Keratinocyte (primary cell): ENCODE measurements at regions not wholly inside any gene's neighbourhood (a gene's known extent, or its start where the extent isn't known, plus 50 kb on each side); places are given as distances from the start of the nearest gene placed in this dataset.

Source experiments
- DNase-seq: peaks from one replicate; pipeline ENCODE4 v3.0.0-alpha.2; 2011; ENCODE audit warnings: low read depth, missing footprints, low spot score
- FAIRE-seq: peaks from 2 replicates; lab custom pipeline; 2011; peaks lifted over from hg19 to GRCh38; lab: Jason Lieb, UNC
- H2AFZ ChIP-seq: 2 replicates; pipeline ENCODE4 v1.6.0; 2012; ENCODE audit warnings: low read length, control low read depth, inconsistent platforms; ENCODE audit not compliant: control insufficient read depth
- H3K27ac ChIP-seq: 2 replicates; pipeline ENCODE4 v1.5.1; 2011; ENCODE audit warnings: low read length; ENCODE audit not compliant: control insufficient read depth, insufficient read depth
- H3K27me3 ChIP-seq: 3 replicates; pipeline ENCODE4 v1.6.0; 2011; ENCODE audit warnings: low read length; ENCODE audit not compliant: control insufficient read depth, insufficient read depth; ENCODE audit errors: extremely low read depth
- H3K36me3 ChIP-seq, 2 experiments: 2 replicates in 1 of 2; 3 replicates in 1 of 2; pipeline ENCODE4 v1.5.1; 2011; ENCODE audit warnings: low read length in 2 of 2, mild to moderate bottlenecking in 1 of 2; ENCODE audit not compliant: control insufficient read depth in 2 of 2, insufficient read depth in 2 of 2; ENCODE audit errors: extremely low read depth in 1 of 2
- H3K4me1 ChIP-seq: 3 replicates; pipeline ENCODE4 v1.5.1; 2011; ENCODE audit warnings: low read length; ENCODE audit not compliant: control insufficient read depth, insufficient read depth; ENCODE audit errors: extremely low read depth
- H3K4me2 ChIP-seq: 3 replicates; pipeline ENCODE4 v1.6.0; 2011; ENCODE audit warnings: low read depth, low read length; ENCODE audit not compliant: control insufficient read depth, insufficient read depth; ENCODE audit errors: extremely low read depth
- H3K4me3 ChIP-seq, 3 experiments: fragments of 200-600 bp in 1 of 3; sonication (generic) in 1 of 3; 2 replicates in 2 of 3; 3 replicates in 1 of 3; pipeline ENCODE4 v1.5.1; 2011 to 2016; ENCODE audit warnings: low read length in 3 of 3, mild to moderate bottlenecking in 3 of 3, control low read depth in 2 of 3, inconsistent platforms in 1 of 3, low read depth in 1 of 3, mixed read lengths in 1 of 3, mixed run types in 1 of 3, moderate library complexity in 1 of 3; ENCODE audit not compliant: control insufficient read depth in 2 of 3, insufficient read depth in 2 of 3; ENCODE audit errors: extremely low read depth in 1 of 3
- H3K79me2 ChIP-seq: 2 replicates; pipeline ENCODE4 v1.6.0; 2012; ENCODE audit warnings: low read length; ENCODE audit not compliant: control insufficient read depth, insufficient read depth
- H3K9ac ChIP-seq: 3 replicates; pipeline ENCODE4 v1.6.0; 2011; ENCODE audit warnings: low read length; ENCODE audit not compliant: control insufficient read depth, insufficient read depth; ENCODE audit errors: extremely low read depth
- H3K9me1 ChIP-seq: 3 replicates; pipeline ENCODE4 v1.6.0; 2011; ENCODE audit warnings: low read length; ENCODE audit not compliant: control insufficient read depth, insufficient read depth; ENCODE audit errors: extremely low read depth
- H3K9me3 ChIP-seq: 2 replicates; pipeline ENCODE4 v1.5.1; 2012; ENCODE audit warnings: low read depth, low read length; ENCODE audit not compliant: control insufficient read depth
- H4K20me1 ChIP-seq: 3 replicates; pipeline ENCODE4 v1.6.0; 2011; ENCODE audit warnings: low read length; ENCODE audit not compliant: control insufficient read depth, insufficient read depth; ENCODE audit errors: extremely low read depth
- EZH2 ChIP-seq: IDR thresholded peaks from one replicate; pipeline ENCODE4 v1.6.1; 2012; ENCODE audit warnings: inconsistent platforms, mild to moderate bottlenecking, low read length, moderate library complexity
- dilution Hi-C: fragments of 300-500 bp; cut with MboI; formaldehyde crosslinking; loops from one replicate; pipeline ENCODE4 v1.7.0; 2020; ENCODE audit warnings: low sequenced_read_pairs; ENCODE audit not compliant: extremely low pct_ligation_motif_present
- TF ChIP-seq, protein P1 (sequence below), 3 experiments: IDR thresholded peaks in 1 of 3; conservative IDR thresholded peaks in 1 of 3; optimal IDR thresholded peaks in 1 of 3; 2 replicates in 2 of 3; 3 replicates in 1 of 3; pipeline versions ENCODE3 to v1.5.1; 2011; ENCODE audit warnings: low read length in 3 of 3, mild to moderate bottlenecking in 3 of 3, moderate library complexity in 2 of 3, control low read depth in 1 of 3, inconsistent platforms in 1 of 3; ENCODE audit not compliant: insufficient read depth in 2 of 3; ENCODE audit errors: extremely low read depth in 1 of 3

DNA sequence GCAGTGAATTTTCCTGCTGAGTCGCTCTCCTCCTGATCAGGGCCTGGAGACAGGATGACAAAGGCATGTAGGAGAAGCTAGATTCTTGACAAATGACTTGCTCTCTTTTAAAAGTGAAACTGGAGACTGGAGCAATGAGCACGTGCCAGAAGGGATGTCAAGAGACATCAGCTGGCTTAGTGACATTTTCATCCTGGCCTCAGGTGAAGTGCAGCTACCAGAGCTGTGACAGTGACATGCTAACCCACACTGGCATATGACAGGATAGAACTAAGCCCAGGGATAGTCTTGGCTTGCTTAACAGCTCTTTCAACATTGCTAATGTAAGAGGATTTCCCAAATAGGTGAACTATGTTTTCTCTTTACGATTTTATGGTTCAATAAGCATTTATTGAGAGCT lies 757.5 kb upstream of the DDX18 start:
- no peak overlapping the region for H3K27ac ChIP-seq
- H3K79me2 ChIP-seq: no peaks in the 10 kb centered on the region
- H3K4me1 ChIP-seq: no peaks in the 10 kb centered on the region
- H3K27me3 ChIP-seq: no peaks in the 10 kb centered on the region
- no peaks in the 10 kb centered on the region for H3K36me3 ChIP-seq
- FAIRE-seq: no peak
- H3K4me2 ChIP-seq: no peak overlapping the region
- H4K20me1 ChIP-seq: no peaks in the 10 kb centered on the region
- no peak overlapping the region for H2AFZ ChIP-seq
- dilution Hi-C loops: no loop called here
- no peak overlapping the region for H3K9ac ChIP-seq
- no peak overlapping the region for H3K4me3 ChIP-seq
- H3K9me3 ChIP-seq: no peaks in the 10 kb centered on the region
- DNase-seq: no peak
- TF ChIP-seq, protein P1, sequence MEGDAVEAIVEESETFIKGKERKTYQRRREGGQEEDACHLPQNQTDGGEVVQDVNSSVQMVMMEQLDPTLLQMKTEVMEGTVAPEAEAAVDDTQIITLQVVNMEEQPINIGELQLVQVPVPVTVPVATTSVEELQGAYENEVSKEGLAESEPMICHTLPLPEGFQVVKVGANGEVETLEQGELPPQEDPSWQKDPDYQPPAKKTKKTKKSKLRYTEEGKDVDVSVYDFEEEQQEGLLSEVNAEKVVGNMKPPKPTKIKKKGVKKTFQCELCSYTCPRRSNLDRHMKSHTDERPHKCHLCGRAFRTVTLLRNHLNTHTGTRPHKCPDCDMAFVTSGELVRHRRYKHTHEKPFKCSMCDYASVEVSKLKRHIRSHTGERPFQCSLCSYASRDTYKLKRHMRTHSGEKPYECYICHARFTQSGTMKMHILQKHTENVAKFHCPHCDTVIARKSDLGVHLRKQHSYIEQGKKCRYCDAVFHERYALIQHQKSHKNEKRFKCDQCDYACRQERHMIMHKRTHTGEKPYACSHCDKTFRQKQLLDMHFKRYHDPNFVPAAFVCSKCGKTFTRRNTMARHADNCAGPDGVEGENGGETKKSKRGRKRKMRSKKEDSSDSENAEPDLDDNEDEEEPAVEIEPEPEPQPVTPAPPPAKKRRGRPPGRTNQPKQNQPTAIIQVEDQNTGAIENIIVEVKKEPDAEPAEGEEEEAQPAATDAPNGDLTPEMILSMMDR (optimal IDR thresholded peaks at IDR 0.05 in 1 of 3, IDR thresholded peaks at IDR 0.05 in 1 of 3, conservative IDR thresholded peaks at IDR 0.05 in 1 of 3; ENCODE audit: extremely low read depth in 1 of 3, insufficient read depth in 2 of 3, low read length in 3 of 3): no peak
- TF ChIP-seq EZH2: no peak
- H3K9me1 ChIP-seq: no peaks in the 10 kb centered on the region

DNA sequence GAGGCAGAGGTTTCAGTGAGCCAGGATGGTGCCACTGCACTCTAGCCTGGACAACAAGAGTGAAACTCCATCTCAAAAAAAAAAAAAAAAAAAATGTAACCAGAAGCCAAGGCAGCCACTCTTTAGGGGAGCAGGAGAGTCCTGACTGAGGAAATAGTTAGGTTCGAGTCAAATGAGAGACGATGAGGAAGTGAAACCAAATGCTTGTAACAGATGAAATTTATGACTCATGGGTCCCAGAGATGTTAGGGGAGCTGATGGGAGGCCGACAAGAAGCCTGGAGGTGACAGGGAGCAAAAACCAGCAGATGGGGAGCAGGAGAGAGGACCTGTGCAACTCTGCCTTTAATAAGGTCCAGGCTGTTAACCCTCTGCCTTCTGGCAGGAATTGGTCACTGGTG lies 756.1 kb upstream of the DDX18 start:
- Histone ChIP-seq H3K27ac (no peak overlapping the region), H3K27me3 (no peaks in the 10 kb centered on the region), H4K20me1 (no peaks in the 10 kb centered on the region), H3K9me1 (no peaks in the 10 kb centered on the region), H3K9me3 (no peaks in the 10 kb centered on the region), H3K4me1 (no peaks in the 10 kb centered on the region), H3K79me2 (no peaks in the 10 kb centered on the region), H3K9ac (no peak overlapping the region), H2AFZ (no peak overlapping the region), H3K4me3 (no peak overlapping the region), H3K36me3 (no peaks in the 10 kb centered on the region), H3K4me2 (no peak overlapping the region)
- DNase-seq (no peak), FAIRE-seq (no peak)
- TF ChIP-seq, protein P1 (optimal IDR thresholded peaks at IDR 0.05 in 1 of 3, IDR thresholded peaks at IDR 0.05 in 1 of 3, conservative IDR thresholded peaks at IDR 0.05 in 1 of 3; ENCODE audit: extremely low read depth in 1 of 3, insufficient read depth in 2 of 3, low read length in 3 of 3): no peak
- TF ChIP-seq EZH2: no peak
- dilution Hi-C loops: no loop called here
